Ishikawa (cell line): ENCODE measurements at regions not wholly inside any gene's neighbourhood (a gene's known extent, or its start where the extent isn't known, plus 50 kb on each side); places are given as distances from the start of the nearest gene placed in this dataset.

Experiments used
- CEBPB ChIP-seq: IDR thresholded peaks from 2 replicates; pipeline ENCODE4 v1.6.1; 2012
- CREB1 ChIP-seq: IDR thresholded peaks from 2 replicates; pipeline ENCODE4 v1.6.1; 2012; ENCODE audit warnings: low read depth
- EP300 ChIP-seq: IDR thresholded peaks from 2 replicates; pipeline ENCODE4 v1.6.1; 2012; ENCODE audit warnings: borderline replicate concordance
- FOXM1 ChIP-seq: IDR thresholded peaks from 2 replicates; pipeline ENCODE4 v1.6.1; 2012; ENCODE audit warnings: low read depth, borderline replicate concordance
- NFIC ChIP-seq: IDR thresholded peaks from 2 replicates; pipeline ENCODE4 v1.6.1; 2012
- RAD21 ChIP-seq: IDR thresholded peaks from 2 replicates; pipeline ENCODE4 v1.6.1; 2012; ENCODE audit warnings: low read depth
- TAF1 ChIP-seq: IDR thresholded peaks from 2 replicates; pipeline ENCODE4 v1.6.1; 2012; ENCODE audit warnings: low read depth, mild to moderate bottlenecking
- YY1 ChIP-seq: IDR thresholded peaks from 2 replicates; pipeline ENCODE4 v1.6.1; 2012; ENCODE audit warnings: low read depth
- TF ChIP-seq, protein P1 (sequence below): IDR thresholded peaks from 2 replicates; pipeline ENCODE4 v1.6.1; 2012; ENCODE audit warnings: low read depth, mild to moderate bottlenecking
- TF ChIP-seq, protein P2 (sequence below): IDR thresholded peaks from 2 replicates; pipeline ENCODE4 v1.6.1; 2012

DNA sequence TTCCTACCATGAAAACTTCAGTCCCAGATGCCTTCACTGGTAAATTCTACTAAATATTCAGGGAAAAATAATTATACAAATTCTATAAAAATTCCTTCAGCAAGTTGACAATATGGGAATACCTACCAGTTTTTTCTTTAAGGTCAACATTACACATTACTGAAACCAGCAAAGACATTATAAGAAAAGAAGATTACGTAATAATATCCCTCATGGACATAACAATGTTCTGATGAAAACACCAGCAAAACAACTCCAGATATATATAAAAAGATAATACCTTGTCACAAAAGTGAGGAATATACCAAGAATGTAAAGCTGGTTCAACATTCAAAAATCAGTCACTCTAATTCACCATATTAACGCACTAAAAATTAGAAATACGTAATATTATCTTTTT, 507.9 kb downstream of the DMRTA1 start:
- TF ChIP-seq TAF1 (no peak), YY1 (no peak), RAD21 (no peak), CREB1 (no peak), CEBPB (no peak), EP300 (no peak), FOXM1 (no peak), NFIC (no peak)
- TF ChIP-seq, protein P1, sequence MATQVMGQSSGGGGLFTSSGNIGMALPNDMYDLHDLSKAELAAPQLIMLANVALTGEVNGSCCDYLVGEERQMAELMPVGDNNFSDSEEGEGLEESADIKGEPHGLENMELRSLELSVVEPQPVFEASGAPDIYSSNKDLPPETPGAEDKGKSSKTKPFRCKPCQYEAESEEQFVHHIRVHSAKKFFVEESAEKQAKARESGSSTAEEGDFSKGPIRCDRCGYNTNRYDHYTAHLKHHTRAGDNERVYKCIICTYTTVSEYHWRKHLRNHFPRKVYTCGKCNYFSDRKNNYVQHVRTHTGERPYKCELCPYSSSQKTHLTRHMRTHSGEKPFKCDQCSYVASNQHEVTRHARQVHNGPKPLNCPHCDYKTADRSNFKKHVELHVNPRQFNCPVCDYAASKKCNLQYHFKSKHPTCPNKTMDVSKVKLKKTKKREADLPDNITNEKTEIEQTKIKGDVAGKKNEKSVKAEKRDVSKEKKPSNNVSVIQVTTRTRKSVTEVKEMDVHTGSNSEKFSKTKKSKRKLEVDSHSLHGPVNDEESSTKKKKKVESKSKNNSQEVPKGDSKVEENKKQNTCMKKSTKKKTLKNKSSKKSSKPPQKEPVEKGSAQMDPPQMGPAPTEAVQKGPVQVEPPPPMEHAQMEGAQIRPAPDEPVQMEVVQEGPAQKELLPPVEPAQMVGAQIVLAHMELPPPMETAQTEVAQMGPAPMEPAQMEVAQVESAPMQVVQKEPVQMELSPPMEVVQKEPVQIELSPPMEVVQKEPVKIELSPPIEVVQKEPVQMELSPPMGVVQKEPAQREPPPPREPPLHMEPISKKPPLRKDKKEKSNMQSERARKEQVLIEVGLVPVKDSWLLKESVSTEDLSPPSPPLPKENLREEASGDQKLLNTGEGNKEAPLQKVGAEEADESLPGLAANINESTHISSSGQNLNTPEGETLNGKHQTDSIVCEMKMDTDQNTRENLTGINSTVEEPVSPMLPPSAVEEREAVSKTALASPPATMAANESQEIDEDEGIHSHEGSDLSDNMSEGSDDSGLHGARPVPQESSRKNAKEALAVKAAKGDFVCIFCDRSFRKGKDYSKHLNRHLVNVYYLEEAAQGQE = no peak
- TF ChIP-seq, protein P2, sequence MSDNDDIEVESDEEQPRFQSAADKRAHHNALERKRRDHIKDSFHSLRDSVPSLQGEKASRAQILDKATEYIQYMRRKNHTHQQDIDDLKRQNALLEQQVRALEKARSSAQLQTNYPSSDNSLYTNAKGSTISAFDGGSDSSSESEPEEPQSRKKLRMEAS = no peak
